GM19351 (cell line): ENCODE measurements at regions not wholly inside any gene's neighbourhood (a gene's known extent, or its start where the extent isn't known, plus 50 kb on each side); places are given as distances from the start of the nearest gene placed in this dataset.

ENCODE experiments used
- ATAC-seq: cut with Tn5 transposase; IDR thresholded peaks from one replicate; pipeline ENCODE4 v1.9.1; 2021; ENCODE audit warnings: mild to moderate bottlenecking, moderate library complexity; ENCODE audit not compliant: unreplicated experiment

DNA sequence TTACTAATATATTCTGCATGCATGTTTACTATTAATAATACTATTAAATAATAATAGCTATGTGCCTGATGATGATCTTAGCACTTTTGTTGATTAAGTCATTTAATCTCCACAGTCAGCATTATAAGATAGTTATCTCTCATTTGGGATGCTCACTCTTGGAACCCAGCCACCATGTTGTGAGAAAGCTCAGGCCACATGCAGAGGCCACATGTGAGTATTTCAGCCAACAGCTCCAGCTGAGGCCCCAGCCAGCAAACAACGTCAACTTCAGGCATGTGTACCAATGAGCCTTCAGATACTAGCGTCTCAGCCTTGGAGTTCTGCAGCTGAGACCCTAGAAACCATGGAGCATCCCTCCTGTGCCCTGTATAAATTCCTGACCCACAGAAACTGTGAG is 798.1 kb upstream of the LRRC4C start:
- no peak for ATAC-seq

DNA sequence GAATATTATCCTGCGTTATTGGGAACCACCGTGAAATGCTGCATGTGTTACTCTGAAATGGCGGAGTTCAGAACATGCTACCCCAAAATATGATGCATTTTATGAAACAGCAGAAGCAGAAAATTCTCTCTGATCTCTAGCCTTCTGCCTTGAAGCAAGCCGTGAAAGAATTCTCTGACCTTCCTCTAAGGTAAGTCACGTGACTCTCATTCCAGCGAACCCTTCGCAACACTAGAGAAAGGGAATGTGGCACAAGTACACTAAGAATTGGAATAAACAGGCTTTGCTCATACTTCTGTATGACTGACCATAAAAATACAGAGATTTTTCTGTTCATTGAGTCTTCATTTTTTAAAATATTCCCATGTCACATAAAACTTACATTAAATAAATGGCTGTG is 805.6 kb upstream of the LRRC4C start:
- no peak for ATAC-seq

DNA sequence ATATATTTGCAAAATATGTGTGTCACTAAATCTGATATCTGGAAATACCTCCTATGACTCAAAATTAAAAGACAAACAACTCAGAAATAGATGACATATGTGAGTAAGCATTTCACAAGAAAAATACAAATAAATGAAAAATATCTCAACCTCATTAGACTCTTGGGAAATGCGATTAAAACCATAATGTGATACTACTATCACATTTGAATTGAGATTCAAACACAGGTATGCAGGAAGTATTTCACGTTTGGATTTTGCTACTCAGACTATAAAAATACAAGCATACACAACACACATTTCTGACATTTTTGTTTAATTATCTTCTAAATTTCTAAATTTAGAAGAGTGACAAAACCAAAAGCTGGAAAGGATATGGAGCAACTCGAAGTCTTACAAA is 811.9 kb upstream of the LRRC4C start:
- no peak for ATAC-seq

DNA sequence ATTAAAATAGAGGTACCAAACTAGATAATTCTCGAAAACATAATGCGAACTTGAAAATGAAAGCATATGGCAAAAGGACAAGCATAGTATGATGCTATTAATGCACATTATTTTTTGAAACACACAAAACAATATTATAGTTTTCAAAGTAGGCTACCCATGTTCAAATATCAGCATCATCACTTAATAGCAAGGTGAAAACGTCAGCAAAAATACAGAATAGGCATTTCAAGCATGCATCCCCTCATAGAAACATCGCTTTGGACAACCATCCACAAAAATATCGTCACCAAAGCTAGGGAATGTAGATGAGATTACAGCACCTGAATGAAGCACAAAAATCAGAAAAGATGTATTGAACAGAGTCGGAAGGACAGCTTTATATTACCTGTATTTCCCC is 814.5 kb upstream of the LRRC4C start:
- no peak for ATAC-seq

DNA sequence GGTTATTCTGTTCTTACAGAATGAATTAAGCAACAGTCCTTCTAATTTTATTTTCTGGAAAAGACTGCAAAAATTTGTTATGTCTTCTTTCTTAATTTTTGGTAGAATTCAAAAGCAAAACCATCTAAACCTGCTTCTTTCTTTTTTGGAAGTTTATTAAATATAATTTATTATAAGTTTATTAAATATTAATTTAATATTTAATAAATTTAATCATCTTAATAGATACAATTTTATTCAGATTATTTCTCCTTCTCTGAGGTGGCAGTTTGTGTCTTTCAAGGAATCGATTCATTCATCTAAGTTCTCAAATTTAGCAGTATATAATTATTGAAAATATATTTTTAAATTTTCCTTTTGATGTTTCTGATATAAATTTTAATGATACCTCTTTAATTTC is 837.5 kb upstream of the LRRC4C start:
- ATAC-seq, result no peak

DNA sequence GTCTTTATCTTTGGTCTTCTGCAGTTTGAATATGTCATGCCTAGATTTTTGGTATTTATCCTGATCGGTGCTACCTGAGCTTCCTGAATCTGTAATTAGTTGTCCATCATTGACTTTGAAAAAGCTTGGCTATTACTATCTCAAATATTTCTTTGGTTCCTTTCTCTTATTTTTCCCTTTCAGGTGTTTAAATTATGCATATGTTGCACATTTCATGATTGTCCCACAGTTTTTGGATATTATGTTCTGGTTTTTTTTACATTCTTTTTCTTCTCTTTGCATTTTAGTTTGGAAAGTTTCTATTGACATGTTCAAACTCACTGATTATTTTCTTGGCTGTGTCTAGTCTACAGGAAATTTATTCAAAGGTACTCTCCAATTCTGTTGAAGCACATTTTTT is 840.3 kb upstream of the LRRC4C start:
- ATAC-seq, result no peak

DNA sequence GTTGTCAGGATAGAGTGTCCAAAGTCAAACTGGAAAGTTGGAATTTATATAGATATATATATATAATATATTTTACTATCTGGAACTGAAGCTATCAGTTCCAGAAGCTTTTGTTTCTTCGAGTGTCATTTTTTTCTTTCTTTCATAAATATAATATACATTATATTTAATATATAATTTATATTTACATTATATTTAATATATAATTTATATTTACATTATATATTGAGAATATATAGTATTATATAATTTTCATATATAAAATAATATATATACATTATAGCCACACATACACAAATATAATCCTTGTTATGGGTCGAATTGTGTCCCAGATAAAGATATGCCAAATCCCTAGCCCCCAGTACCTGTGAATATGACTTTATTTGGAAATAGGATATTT is 842.3 kb upstream of the LRRC4C start:
- no peak for ATAC-seq

DNA sequence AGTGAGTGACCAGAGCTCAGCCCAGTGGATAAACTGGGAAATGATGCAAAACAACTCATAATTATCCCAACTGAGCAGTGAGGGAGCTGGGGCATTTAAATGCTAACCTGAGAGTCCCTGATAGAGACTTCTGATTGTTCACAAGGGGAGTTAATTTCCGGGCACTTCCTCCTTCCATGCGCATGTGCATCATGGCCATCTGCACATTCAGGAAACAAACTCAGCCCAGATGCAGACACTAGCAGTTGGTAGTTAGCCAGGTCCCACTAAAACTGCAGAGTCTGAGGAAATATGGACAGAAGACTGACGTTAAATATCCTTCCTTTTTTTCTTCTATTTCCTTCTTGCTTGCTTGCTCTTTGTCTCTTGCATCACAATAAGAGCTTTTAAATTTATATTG is 852.1 kb upstream of the LRRC4C start:
- ATAC-seq, result no peak

DNA sequence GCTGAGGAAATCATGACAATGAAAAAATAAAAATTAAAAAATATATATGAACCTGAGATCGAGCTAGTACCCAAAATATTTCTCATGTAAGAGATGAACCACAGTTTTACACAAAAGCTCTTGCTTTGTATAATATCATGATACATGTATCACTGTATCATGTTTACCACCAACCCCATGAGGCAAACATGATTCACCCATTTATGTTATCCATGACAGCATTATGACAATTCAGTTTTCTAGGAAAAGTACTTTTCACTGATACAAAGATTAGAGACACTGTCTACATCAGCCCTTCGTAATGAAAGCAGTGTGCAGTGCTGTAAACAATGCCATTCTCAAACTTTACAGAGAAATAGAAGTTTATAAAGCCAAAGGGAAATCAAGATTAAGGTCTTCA is 852.5 kb upstream of the LRRC4C start:
- no peak for ATAC-seq

DNA sequence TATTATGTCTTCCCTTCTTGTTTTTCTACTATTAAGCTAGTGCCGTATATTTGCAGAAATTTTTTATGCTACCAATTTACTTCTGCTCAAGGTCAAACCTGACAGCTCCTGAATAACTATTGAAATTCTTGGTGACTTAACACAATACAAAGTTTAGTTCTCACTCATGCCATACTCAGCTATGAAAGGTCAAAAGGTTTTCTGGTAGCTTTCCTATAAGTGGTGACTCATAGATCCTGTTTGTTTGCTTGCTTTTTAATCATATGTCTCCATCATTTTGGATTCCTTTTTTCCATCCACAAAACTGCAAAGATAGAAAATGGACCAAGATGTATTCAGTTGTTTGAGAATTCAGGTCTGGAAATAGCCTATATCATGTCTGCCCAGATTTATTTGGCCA is 855.8 kb upstream of the LRRC4C start:
- no peak for ATAC-seq

DNA sequence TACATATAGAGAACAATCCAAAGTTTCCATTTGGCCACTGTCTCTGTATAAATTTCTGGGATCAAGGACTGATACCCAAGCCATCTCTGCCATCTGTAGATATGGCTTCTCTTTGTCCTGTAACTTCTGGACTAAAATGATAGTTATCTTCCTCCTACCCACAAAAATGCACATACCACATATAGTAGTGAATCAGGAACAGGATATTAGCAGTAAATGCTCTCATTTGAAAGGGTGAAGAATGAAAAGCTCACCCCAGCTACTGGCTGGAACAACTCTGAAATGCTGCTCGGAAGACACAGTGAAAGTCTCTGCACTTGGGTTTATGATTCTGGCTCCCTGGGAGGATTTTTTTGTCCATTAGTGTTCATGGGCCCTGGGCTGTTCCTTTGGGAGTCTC is 856.4 kb upstream of the LRRC4C start:
- ATAC-seq, result no peak

DNA sequence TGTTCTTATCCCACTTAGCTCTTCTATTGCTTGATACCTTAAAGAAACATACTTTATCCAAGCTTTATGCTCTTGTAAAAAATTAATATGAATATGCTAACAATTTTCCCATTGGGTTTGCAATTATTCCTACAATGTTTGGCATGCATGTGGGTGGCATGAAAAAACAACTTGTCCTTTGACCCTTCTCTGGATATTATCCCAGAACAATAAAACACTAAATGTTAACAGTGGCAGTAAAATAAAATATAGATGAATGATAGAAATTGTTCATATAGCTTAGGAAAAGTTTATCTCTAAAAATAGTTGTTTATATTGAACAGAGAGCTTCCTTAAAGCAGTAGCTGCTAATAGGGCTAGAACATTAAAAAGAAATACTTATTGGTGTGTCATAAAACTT is 860.5 kb upstream of the LRRC4C start:
- no peak for ATAC-seq

DNA sequence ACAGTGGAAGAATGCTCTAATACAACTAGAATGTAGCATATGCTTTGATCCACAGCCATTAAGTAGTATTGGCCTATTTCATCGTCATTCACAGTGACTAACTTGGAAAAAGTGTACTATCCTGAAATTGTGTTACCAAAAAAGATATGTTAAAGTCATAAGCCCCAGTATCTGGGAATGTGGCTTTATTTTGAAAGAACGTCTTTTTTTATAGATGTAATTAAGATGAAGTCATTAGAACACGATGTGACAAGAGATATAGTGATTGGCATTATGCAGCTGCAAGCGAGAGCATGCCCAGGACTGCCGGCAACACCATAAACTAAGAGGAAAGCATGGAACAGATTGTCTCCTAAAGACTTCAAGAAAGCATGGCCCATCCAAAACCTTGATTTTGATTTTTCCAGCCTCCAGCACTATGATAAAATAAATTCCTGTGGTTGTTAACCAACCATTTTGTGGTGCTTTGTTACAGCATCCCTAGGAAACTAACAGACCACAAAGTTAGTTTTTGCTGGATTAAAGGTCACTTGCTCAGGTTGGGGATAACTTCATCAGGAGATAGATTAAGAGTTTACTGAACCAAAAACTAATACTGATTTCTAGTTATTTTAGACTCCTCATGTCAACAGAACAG is 870.6 kb upstream of the LRRC4C start:
- ATAC-seq, result no peak

DNA sequence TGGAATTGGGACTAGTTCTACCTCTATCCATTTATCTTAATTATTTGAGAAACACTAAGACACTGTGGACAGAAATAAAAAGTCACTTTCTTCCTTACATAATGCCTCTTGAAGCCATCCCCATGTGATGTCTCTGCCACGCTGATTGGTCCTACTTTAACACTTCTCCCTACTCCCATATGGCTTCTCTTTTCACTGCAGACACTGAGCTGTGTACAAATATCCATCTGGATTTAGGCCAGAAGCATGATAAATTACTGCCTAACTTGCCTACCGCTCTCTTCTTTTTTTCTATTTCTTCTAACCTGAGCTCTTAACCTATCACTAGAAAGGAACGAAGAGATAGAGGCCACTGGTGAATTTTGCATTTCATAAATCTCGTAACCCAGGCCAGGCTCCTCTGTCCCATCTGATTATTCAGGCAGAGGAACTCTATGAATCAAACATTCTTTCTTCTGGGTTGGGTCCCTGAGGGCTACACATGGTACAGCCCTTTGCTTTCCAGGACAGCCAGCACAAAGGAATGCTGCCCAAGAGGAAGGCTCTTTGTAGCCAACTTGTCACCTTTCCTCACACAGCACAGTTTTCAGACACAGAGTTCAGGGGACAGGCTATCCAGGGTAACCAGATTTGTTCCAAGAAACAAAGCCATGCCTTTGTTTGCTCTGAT is 878.5 kb upstream of the LRRC4C start:
- no peak for ATAC-seq

DNA sequence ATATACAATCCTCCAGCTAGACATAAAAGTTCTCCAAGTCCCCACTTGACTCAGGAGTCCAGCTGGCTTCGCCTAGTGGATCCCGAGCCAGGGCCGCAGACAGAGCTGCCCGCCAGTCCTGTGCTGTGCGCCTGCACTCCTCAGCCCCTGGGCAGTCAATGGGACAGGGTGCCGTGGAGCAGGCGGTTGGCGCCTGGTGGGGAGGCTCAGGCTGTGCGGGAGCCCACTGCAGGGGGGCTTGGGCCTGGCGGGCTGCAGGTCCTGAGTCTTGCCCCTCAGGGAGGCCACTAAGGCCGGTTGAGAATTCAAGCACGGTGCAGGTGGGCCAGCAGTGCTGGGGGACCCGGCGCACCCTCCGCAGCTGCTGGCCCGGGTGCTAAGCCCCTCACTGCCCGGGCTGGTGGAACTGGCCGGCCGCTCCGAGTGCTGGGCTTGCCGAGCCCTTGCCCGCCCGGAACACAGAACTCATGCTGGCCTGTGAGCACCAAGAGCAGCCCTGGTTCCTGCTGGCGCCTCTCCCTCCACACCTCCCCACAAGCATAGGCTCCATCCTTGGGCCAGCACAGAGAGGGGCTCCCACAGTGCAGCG is 884.8 kb upstream of the LRRC4C start:
- no peak for ATAC-seq

DNA sequence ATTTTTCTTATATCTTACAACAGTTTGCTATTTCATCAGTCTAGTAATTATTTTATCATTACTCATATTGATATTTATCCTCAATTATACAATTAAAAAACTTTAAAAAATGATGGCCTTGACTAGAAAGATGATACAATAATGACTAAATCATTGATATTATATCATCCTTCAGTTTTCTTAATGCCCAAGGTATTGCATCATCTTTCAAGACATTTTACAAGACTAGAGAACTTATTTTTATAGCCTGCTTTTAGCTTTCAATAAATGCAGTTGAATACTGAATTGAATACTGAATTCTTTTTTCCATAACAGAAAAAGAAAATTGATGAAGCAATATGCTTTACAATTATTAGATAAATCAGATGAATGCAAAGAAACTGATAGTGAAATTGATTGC is 886.5 kb upstream of the LRRC4C start:
- no peak for ATAC-seq

DNA sequence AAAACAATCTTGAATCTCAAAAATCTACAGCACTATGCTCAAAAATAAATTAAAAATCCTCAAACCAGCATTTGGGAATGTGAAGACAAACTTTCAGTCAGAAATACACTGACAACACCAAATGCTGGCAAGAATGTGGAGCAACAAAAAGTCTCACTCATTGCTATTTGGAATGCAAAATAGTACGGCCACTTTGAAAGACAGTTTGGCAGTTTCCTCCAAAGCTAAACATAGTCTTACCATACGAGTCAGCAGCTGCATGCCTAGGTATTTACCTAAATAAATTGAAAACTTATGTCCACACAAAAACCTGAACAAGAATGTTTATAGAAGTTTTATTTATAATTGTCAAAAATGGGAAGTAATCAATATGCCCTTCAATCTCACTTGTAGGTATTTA is 904.2 kb upstream of the LRRC4C start:
- ATAC-seq, result no peak

DNA sequence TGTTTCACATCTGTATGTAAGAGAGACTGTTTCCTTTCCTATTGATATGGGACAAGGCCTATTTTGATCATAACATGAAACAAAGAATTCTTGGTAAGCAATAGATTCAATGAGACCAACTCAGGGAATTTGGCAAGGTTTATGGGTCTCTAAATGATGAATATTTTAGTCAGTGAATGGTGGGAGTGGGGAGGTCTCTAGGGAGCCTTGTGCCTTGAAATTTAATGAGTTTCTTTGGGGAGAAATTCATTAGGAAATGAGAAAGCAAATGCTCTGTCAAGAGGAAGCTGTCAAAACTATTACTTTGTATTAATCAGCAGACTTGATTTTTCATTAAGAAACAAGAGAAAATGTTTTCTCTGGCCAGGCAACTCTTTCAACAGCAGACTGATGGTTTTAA is 921.7 kb upstream of the API5 start:
- no peak for ATAC-seq

DNA sequence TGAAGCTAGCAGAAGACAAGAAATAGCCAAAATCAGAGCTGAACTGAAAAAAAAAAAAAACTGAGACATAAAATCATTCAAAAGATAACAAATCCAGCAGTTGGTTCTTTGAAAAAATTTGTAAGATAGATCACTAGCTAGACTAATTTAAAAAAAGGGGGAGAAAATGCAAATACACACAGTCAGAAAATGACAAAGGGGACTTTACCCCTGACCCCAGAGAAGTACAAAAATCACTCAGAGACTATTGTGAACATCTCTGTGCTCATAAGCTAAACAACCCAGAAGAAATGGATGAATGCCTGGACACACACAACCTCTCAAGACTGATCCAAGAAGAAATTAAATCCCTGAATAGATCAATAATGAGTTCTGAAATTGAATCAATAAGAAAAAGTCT is 914.3 kb upstream of the API5 start:
- no peak for ATAC-seq

DNA sequence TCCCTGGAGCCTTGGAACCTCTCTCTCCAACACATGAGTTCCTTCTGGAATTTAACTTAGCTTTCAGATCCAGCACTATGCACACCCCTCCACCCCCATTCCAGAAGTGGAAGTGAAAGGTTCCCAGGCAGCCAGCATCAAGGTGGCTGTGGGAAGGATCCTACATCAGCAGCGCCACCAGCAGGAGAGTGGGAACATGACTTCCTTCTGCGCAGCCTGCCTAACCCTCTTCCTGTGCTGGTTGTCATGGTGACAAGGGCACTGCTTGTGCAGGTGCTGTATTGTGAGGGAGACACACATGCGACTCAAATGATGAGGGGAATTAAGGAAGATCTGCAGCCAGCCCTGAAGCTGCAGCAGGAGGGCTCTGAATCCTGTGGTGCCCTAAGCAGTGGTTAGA is 904.5 kb upstream of the API5 start:
- ATAC-seq, result no peak

DNA sequence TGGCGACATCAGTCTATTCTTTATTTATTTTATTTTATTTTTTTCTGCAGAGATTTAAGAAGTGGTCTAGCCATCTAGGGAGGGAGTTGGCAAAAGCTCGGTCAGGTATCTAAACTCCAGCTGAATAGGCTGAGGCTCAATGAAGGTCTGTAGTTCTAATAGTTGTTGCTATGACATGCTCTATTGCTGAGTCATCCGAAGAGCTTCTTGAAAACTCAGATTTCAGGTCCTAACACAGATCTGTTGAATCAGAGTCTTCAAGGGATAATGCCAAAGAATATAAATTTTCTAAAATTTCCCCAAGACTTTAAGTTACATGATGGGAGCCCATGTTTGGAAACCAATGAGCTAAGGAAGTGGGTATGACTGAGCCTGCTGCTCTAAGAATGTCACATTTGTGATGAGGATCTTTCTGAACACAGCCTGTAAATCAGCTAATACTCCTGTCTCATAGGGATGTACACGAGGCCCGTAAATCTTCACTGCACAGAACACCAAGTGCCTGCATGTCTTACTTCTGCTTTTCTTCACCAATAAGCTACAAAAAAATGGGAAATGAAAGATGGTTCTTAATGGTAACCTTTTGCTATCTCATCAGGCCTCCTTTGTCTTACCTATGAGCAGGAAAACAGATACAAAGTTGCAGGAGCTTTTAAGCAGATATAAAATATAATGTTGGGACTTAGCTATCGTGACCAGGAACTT is 901.4 kb upstream of the API5 start:
- peak; percentile 63 for ATAC-seq

DNA sequence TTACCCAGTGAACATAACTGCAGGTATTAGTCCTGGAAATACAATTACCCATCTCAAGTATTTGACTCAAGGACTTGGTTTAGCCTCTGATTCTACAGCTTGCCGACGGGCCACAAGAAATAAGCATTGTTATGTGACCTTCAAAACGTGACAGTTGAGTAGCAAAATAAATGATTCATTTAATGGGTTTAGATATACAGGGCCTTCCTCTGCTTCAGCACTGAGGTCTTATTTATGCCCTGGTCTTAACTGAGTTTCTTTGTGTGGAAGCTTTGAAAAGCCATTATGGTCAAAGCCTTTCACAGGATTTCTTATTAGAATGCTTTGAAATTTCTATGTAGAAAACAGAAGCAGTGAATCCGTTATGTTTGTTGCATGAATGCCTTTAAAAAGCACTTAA is 899.2 kb upstream of the API5 start:
- no peak for ATAC-seq
